ENCODE measurements at regions not wholly inside any gene's neighbourhood (a gene's known extent, or its start where the extent isn't known, plus 50 kb on each side); places are given as distances from the start of the nearest gene placed in this dataset.

DNA sequence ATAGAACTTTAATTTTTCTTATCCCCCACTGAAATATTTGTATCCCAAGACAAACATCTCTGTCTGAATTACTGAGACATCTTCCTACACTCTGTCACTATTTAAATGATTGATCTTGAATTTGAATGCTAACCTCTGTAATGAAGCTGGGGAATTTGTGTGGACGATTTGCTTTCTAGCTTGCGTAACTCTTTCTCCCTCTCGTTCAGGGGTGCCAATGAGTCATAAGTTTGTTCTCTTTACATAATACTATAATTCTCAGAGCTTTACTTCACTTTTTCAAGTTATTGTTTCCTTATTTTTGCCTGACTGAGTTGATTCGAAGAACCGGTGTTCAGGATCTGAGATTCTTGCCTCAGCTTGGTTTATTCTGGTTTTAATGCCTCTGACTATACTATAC, 783.3 kb upstream of the CADM2 start:
- H3K27ac Mint-ChIP-seq (ENCODE audit: low read depth, unreplicated experiment): no peak overlapping the region
- DNase-seq (ENCODE audit: unreplicated experiment): peak; percentile 64
- no peaks in the 10 kb centered on the region for H3K27me3 Mint-ChIP-seq (ENCODE audit: insufficient read depth, unreplicated experiment)
- CTCF ChIA-PET: interaction anchor here (0.6 kb wide), 1 partner anchor 60 kb away, joined by 3 read pairs; no protein-coding TSS in a partner anchor
- peaks cover 6% of the 10 kb centered on the region for H3K9me3 Mint-ChIP-seq (ENCODE audit: unreplicated experiment)
- no peak for TF ChIP-seq CTCF (IDR thresholded peaks at IDR 0.05; ENCODE audit: unreplicated experiment)
- no peak overlapping the region for H3K4me3 Mint-ChIP-seq (ENCODE audit: unreplicated experiment)
- H3K4me1 Mint-ChIP-seq (ENCODE audit: insufficient read depth, unreplicated experiment): peaks cover 6% of the 10 kb centered on the region
- no TSS peak for BruUV-seq (replicated peaks)
- intact Hi-C loops (cut with micrococcal nuclease): no loop called here
- no peaks in the 10 kb centered on the region for H3K36me3 Mint-ChIP-seq (ENCODE audit: insufficient read depth, unreplicated experiment)
- POLR2A ChIA-PET: no interaction called here

GRCh38 chr3:84184937-84185336, 773.9 kb upstream of the CADM2 start:
- DNase-seq (ENCODE audit: unreplicated experiment): no peak
- Mint-ChIP-seq H3K27ac (ENCODE audit: low read depth, unreplicated experiment) (no peak overlapping the region), H3K9me3 (ENCODE audit: unreplicated experiment) (no peaks in the 10 kb centered on the region), H3K4me3 (ENCODE audit: unreplicated experiment) (no peak overlapping the region), H3K4me1 (ENCODE audit: insufficient read depth, unreplicated experiment) (no peaks in the 10 kb centered on the region), H3K36me3 (ENCODE audit: insufficient read depth, unreplicated experiment) (no peaks in the 10 kb centered on the region), H3K27me3 (ENCODE audit: insufficient read depth, unreplicated experiment) (no peaks in the 10 kb centered on the region)
- CTCF ChIA-PET: interaction anchor here (0.5 kb wide), 1 partner anchor 1606 kb away, joined by 4 read pairs; no protein-coding TSS in a partner anchor
- intact Hi-C loops (cut with micrococcal nuclease): no loop called here
- no TSS peak for BruUV-seq (replicated peaks)
- TF ChIP-seq CTCF (IDR thresholded peaks at IDR 0.05; ENCODE audit: unreplicated experiment): no peak
- POLR2A ChIA-PET: no interaction called here

DNA sequence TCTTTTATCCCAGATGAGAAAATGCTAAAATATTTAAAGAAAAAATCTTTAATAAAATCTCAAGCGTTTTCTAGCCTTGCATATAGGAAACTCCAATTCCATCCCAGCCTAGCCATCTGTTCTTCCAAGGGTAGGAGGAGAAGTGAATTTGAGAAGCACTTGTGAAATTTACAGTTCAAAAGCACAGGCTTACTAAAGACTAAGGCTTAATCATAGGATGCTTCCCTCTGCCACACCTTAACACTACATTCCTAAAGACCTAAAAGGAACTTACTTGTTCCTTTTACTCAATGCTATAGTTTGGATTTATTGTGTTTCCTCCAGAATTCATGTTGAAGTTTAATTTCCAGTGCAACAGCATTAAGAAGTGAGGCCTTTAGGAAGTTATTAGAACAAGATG, 764.8 kb upstream of the CADM2 start:
- peak; percentile 27 for DNase-seq (ENCODE audit: unreplicated experiment)
- Mint-ChIP-seq H3K4me3 (ENCODE audit: unreplicated experiment) (no peak overlapping the region), H3K36me3 (ENCODE audit: insufficient read depth, unreplicated experiment) (no peaks in the 10 kb centered on the region), H3K9me3 (ENCODE audit: unreplicated experiment) (peaks cover 26% of the 10 kb centered on the region), H3K27ac (ENCODE audit: low read depth, unreplicated experiment) (peak overlapping the region; percentile 36), H3K27me3 (ENCODE audit: insufficient read depth, unreplicated experiment) (no peaks in the 10 kb centered on the region), H3K4me1 (ENCODE audit: insufficient read depth, unreplicated experiment) (peaks cover 4% of the 10 kb centered on the region)
- ChIA-PET CTCF (no interaction called here), POLR2A (interaction anchor here (0.7 kb wide), 1 partner anchor 272 kb away, joined by 3 read pairs; no protein-coding TSS in a partner anchor)
- TF ChIP-seq CTCF (IDR thresholded peaks at IDR 0.05; ENCODE audit: unreplicated experiment): no peak
- intact Hi-C loops (cut with micrococcal nuclease): no loop called here
- no TSS peak for BruUV-seq (replicated peaks)

DNA sequence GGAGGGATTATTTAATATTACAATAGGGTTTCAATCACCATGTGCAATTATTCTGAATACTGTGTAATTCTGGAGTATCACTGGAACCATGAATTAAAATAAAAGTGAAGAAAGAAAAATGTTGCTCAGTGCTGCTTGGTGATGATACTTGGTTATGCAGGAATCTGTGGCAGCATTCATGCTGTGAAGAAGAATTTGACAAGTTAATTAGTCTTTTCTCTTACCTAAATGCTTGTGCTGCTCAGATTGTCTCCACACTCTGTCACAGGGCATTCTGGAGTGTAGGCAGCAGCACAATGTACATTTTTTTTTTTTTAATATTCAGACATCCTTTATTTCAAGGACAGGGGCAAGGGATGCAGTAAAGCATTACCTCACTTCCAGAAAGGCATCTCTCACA, 749.3 kb upstream of the CADM2 start:
- Mint-ChIP-seq H3K27ac (ENCODE audit: low read depth, unreplicated experiment) (no peak overlapping the region), H3K4me3 (ENCODE audit: unreplicated experiment) (no peak overlapping the region), H3K9me3 (ENCODE audit: unreplicated experiment) (peaks cover 6% of the 10 kb centered on the region), H3K4me1 (ENCODE audit: insufficient read depth, unreplicated experiment) (no peaks in the 10 kb centered on the region), H3K36me3 (ENCODE audit: insufficient read depth, unreplicated experiment) (no peaks in the 10 kb centered on the region), H3K27me3 (ENCODE audit: insufficient read depth, unreplicated experiment) (no peaks in the 10 kb centered on the region)
- intact Hi-C loops (cut with micrococcal nuclease): no loop called here
- POLR2A ChIA-PET: no interaction called here
- CTCF ChIA-PET: no interaction called here
- no TSS peak for BruUV-seq (replicated peaks)
- DNase-seq (ENCODE audit: unreplicated experiment): no peak
- no peak for TF ChIP-seq CTCF (IDR thresholded peaks at IDR 0.05; ENCODE audit: unreplicated experiment)

Measured in MCF 10A (cell line).